K562 (cell line): ENCODE measurements at regions not wholly inside any gene's neighbourhood (a gene's known extent, or its start where the extent isn't known, plus 50 kb on each side); places are given as distances from the start of the nearest gene placed in this dataset.

Source experiments
- ATAC-seq: fragments of 200-7000 bp; cut with Tn5 transposase; 3 replicates; pipeline ENCODE4 v1.9.1; 2020; ENCODE audit warnings: moderate library complexity
- BruUV-seq: library from RNA; stranded (reverse); fragments of 400-500 nt; replicated peaks from 2 replicates; lab custom pipeline; 2021; lab: Mats Ljungman, UMichigan
- CTCF ChIA-PET: fragments of 300-600 bp; formaldehyde crosslinking; extraction: SDS; loops from one replicate; lab custom pipeline; 2021; ENCODE audit warnings: low intra/inter-chr PET ratio; lab: Yijun Ruan, JAX
- POLR2A ChIA-PET: fragments of 300-600, 350-650 bp; sonication (Branson Sonifier 250); formaldehyde crosslinking; extraction: SDS; loops from one replicate; lab custom pipeline; 2021; ENCODE audit warnings: antibody characterized with exemption, inconsistent platforms; lab: Yijun Ruan, JAX
- DNase-seq, 4 experiments: peaks; one replicate each; pipeline versions ENCODE4 v3.0.0 to v3.0.0-alpha.2; 2011 to 2018; ENCODE audit warnings: low spot score in 3 of 4, mixed read lengths in 3 of 4; ENCODE audit errors: extremely low read depth in 1 of 4
- FAIRE-seq: peaks from 2 replicates; lab custom pipeline; 2011; peaks lifted over from hg19 to GRCh38; lab: Jason Lieb, UNC
- H2AFZ ChIP-seq: 2 replicates; pipeline ENCODE4 v1.6.0; 2011; ENCODE audit warnings: low read depth, low read length, control low read depth, inconsistent platforms
- H3K27ac ChIP-seq: fragments of 200-600 bp; 3 replicates; pipeline ENCODE4 v1.8.0; 2011; ENCODE audit warnings: low read depth, mild to moderate bottlenecking, control low read depth, inconsistent platforms, low read length, moderate library complexity, mixed read lengths; ENCODE audit errors: extremely low read depth
- H3K27me3 ChIP-seq, 2 experiments: fragments of 300-600 bp in 1 of 2; 2 replicates in 1 of 2; 3 replicates in 1 of 2; pipeline versions ENCODE4 v1.6.0 to v1.8.0; 2011; ENCODE audit warnings: inconsistent platforms in 2 of 2, low read length in 2 of 2, mild to moderate bottlenecking in 1 of 2, mixed read lengths in 1 of 2, moderate library complexity in 1 of 2; ENCODE audit not compliant: control insufficient read depth in 2 of 2, insufficient read depth in 2 of 2
- H3K36me3 ChIP-seq: fragments of 300-600 bp; 3 replicates; pipeline ENCODE4 v1.8.0; 2011; ENCODE audit warnings: mild to moderate bottlenecking, low read length, inconsistent platforms; ENCODE audit not compliant: control insufficient read depth, insufficient read depth
- H3K4me1 ChIP-seq, 2 experiments: fragments of 200-600 bp in 1 of 2; replicated peaks in 1 of 2; 2 replicates in 1 of 2; 3 replicates in 1 of 2; pipeline versions ENCODE4 v1.5.1 to v1.8.0; 2011; ENCODE audit warnings: inconsistent platforms in 2 of 2, low read length in 2 of 2, mild to moderate bottlenecking in 1 of 2, mixed read lengths in 1 of 2, moderate library complexity in 1 of 2; ENCODE audit not compliant: control insufficient read depth in 2 of 2, insufficient read depth in 2 of 2
- H3K4me2 ChIP-seq: 2 replicates; pipeline ENCODE4 v1.6.1; 2011; ENCODE audit warnings: low read length, control low read depth, inconsistent platforms, mixed read lengths; ENCODE audit not compliant: insufficient read depth
- H3K4me3 ChIP-seq: fragments of 200-600 bp; sonication (generic), shearing (Covaris generic); 2 replicates; pipeline ENCODE4 v1.5.1; 2016; ENCODE audit warnings: control low read depth, inconsistent platforms
- H3K79me2 ChIP-seq: fragments of 200-600 bp; 3 replicates; pipeline ENCODE4 v1.8.0; 2011; ENCODE audit warnings: low read length, inconsistent platforms; ENCODE audit not compliant: control insufficient read depth, insufficient read depth
- H3K9ac ChIP-seq, 2 experiments: 2 replicates each; pipeline versions ENCODE4 v1.6.0 to v1.6.1; 2011; ENCODE audit warnings: low read depth in 2 of 2, low read length in 2 of 2, control low read depth in 1 of 2, inconsistent platforms in 1 of 2, mild to moderate bottlenecking in 1 of 2, mixed read lengths in 1 of 2; ENCODE audit not compliant: insufficient read depth in 1 of 2
- H3K9me1 ChIP-seq: one replicate; pipeline ENCODE4 v1.6.0; 2011; ENCODE audit warnings: inconsistent platforms, mild to moderate bottlenecking, low read length, moderate library complexity; ENCODE audit not compliant: control insufficient read depth, insufficient read depth
- H3K9me3 ChIP-seq: replicated peaks from 2 replicates; pipeline ENCODE4 v1.5.1; 2011; ENCODE audit warnings: low read depth, low read length, inconsistent platforms; ENCODE audit not compliant: control insufficient read depth, insufficient read depth
- H4K20me1 ChIP-seq: replicated peaks from 2 replicates; pipeline ENCODE4 v1.6.1; 2011; ENCODE audit warnings: low read length, inconsistent platforms, mixed read lengths; ENCODE audit not compliant: control insufficient read depth, insufficient read depth
- BMI1 ChIP-seq: fragments of 150-350 bp; IDR thresholded peaks from 2 replicates; pipeline ENCODE4 v1.6.1; 2014; ENCODE audit warnings: low read length
- CBFB ChIP-seq: sonication (generic); formaldehyde crosslinking; IDR thresholded peaks from 2 replicates; pipeline ENCODE4 v1.4.0; 2020; ENCODE audit warnings: mild to moderate bottlenecking, missing genetic modification reagents
- EGR1 ChIP-seq: fragments of 450-650 bp; conservative IDR thresholded peaks from 2 replicates; pipeline ENCODE4 v1.6.1; 2017; ENCODE audit warnings: mild to moderate bottlenecking
- EP300 ChIP-seq: IDR thresholded peaks from 2 replicates; pipeline ENCODE4 v1.6.1; 2012; ENCODE audit warnings: low read length, improper control_type of control experiment
- ESRRB ChIP-seq: fragments of 250-450 bp; sonication (Bioruptor Pico); IDR thresholded peaks from 2 replicates; pipeline ENCODE4 v1.5.0; 2020; ENCODE audit warnings: mild to moderate bottlenecking, moderate library complexity, borderline replicate concordance
- HNRNPL ChIP-seq: fragments of 200-400 bp; formaldehyde crosslinking; IDR thresholded peaks from 2 replicates; pipeline ENCODE4 v1.6.1; 2017; ENCODE audit warnings: low read depth, mild to moderate bottlenecking, low read length
- HSF4 ChIP-seq: fragments of 250-450 bp; sonication (Bioruptor Pico); IDR thresholded peaks from 2 replicates; pipeline ENCODE4 v2.1.2; 2022; ENCODE audit warnings: mild to moderate bottlenecking, moderate library complexity, borderline replicate concordance
- MBD2 ChIP-seq: sonication (generic); IDR thresholded peaks from 2 replicates; pipeline ENCODE4 v1.6.1; 2016; ENCODE audit warnings: low read depth, borderline replicate concordance
- MNT ChIP-seq, 2 experiments: fragments of 450-650 bp; conservative IDR thresholded peaks; 2 replicates each; pipeline ENCODE4 v1.6.1; 2017; ENCODE audit warnings: mild to moderate bottlenecking in 2 of 2, moderate library complexity in 2 of 2
- NFE2L1 ChIP-seq: fragments of 450-650 bp; IDR thresholded peaks from 2 replicates; pipeline ENCODE4 v1.6.1; 2016; ENCODE audit warnings: missing genetic modification characterization, low read depth, mild to moderate bottlenecking, missing compliant biosample characterization, moderate library complexity, borderline replicate concordance
- NFIX ChIP-seq: fragments of 250-450 bp; sonication (Bioruptor Pico); IDR thresholded peaks from 2 replicates; pipeline ENCODE4 v1.4.0; 2020; ENCODE audit warnings: low read depth, mild to moderate bottlenecking, moderate library complexity
- POLR3A ChIP-seq: IDR thresholded peaks from 2 replicates; pipeline ENCODE4 v1.6.1; 2011; ENCODE audit warnings: borderline replicate concordance, mild to moderate bottlenecking, moderate library complexity; ENCODE audit not compliant: insufficient read length, insufficient read depth; ENCODE audit errors: extremely low read depth
- SAFB ChIP-seq: fragments of 200-400 bp; formaldehyde crosslinking; IDR thresholded peaks from 2 replicates; pipeline ENCODE4 v1.6.1; 2017; ENCODE audit warnings: low read depth, low read length, borderline replicate concordance
- SMARCB1 ChIP-seq: IDR thresholded peaks from 2 replicates; pipeline ENCODE4 v1.6.1; 2011; ENCODE audit warnings: improper control_type of control experiment, low read depth; ENCODE audit not compliant: insufficient read length
- SOX6 ChIP-seq: fragments of 450-650 bp; IDR thresholded peaks from 2 replicates; pipeline ENCODE4 v1.6.1; 2014; ENCODE audit warnings: mild to moderate bottlenecking
- TCF3 ChIP-seq: sonication (generic); formaldehyde crosslinking; IDR thresholded peaks from 2 replicates; pipeline ENCODE4 v1.4.0; 2020; ENCODE audit warnings: mild to moderate bottlenecking, missing genetic modification reagents
- ZHX1 ChIP-seq: fragments of 150-350 bp; conservative IDR thresholded peaks from 2 replicates; pipeline ENCODE4 v1.6.1; 2014; ENCODE audit warnings: low read length
- ZNF444 ChIP-seq: fragments of 250-450 bp; sonication (Bioruptor Pico); IDR thresholded peaks from 2 replicates; pipeline ENCODE4 v1.4.0; 2020; ENCODE audit warnings: mild to moderate bottlenecking, moderate library complexity
- WGBS: fragments of 100-300 bp; shearing (Covaris generic); methylation state at CpG from one replicate; pipeline ENCODE4 v1.1.6; 2016; ENCODE audit warnings: low coverage, mixed read lengths; ENCODE audit not compliant: insufficient coverage; ENCODE audit errors: missing lambda C conversion rate; 5-methylcytosine and 5-hydroxymethylcytosine counted together
- in situ Hi-C: fragments of 300-500 bp; cut with MboI; formaldehyde crosslinking; loops from 4 replicates; pipeline ENCODE4 v1.15.0; 2018; ENCODE audit warnings: inconsistent platforms, mixed read lengths
- intact Hi-C: fragments of 100-400 bp; cut with micrococcal nuclease; formaldehyde crosslinking; loops from 2 replicates; pipeline ENCODE4 v1.14.2; 2022

DNA sequence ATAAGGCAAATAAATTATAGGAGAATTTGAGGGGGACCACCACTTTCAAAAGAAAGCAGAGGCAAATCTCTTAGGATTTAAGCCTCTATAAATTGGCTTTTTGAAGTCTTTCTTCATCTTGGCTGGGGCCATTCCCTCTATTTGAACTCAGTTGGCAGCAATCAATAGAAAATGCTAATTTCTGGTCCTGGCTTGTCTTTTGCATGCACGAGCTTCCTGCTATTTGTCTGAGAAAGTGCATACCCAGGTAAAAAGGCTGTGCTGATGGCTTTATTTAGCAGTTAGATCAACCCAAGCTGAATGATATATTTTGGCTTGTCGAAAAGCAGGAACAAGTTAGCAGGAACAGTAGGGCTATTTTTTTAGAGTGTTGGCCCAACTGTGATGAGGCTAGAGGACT is 64.1 kb upstream of the GRAMD1B start (continued):
- TF ChIP-seq ESRRB (CRISPR knock-in tag): no peak
- TF ChIP-seq, all 486 proteins: peak for 0

GRCh38 chr11:123364080-123364479 is 66.0 kb upstream of the GRAMD1B start:
- Histone ChIP-seq H3K27ac (no peak overlapping the region), H3K9ac (no peak overlapping the region), H3K27me3 (peaks cover 0 to 9% of the 10 kb centered on the region in 2 experiments; a peak in 2 of 5 replicates), H3K4me1 (no peaks in the 10 kb centered on the region), H2AFZ (no peak overlapping the region), H3K36me3 (no peaks in the 10 kb centered on the region), H3K79me2 (no peaks in the 10 kb centered on the region), H4K20me1 (0 out of 2 replicates have a peak, but pooled peaks cover 3% of the 10 kb centered on the region), H3K4me3 (no peak overlapping the region), H3K9me3 (no peaks in the 10 kb centered on the region), H3K9me1 (no peaks in the 10 kb centered on the region), H3K4me2 (no peak overlapping the region)
- FAIRE-seq (no peak), ATAC-seq (no peak), DNase-seq (no peak)
- CTCF ChIA-PET: no interaction called here
- no TSS peak for BruUV-seq
- in situ Hi-C loops (no loop called here), intact Hi-C loops (no loop called here)
- WGBS: under 1% methylated on average over 9 of the region's 9 CpGs
- POLR2A ChIA-PET: no interaction called here
- no peak for TF ChIP-seq CBFB (CRISPR knock-in tag)
- no peak for TF ChIP-seq EGR1
- TF ChIP-seq SOX6: no peak
- TF ChIP-seq ZNF444 (CRISPR knock-in tag): no peak
- no peak for TF ChIP-seq POLR3A
- TF ChIP-seq EP300: no peak
- no peak for TF ChIP-seq BMI1
- no peak for TF ChIP-seq NFIX (CRISPR knock-in tag)
- TF ChIP-seq SMARCB1: no peak
- TF ChIP-seq HNRNPL: no peak
- no peak for TF ChIP-seq NFE2L1 (tag)
- no peak for TF ChIP-seq MNT (conservative IDR thresholded peaks at IDR 0.05)
- TF ChIP-seq HSF4: no peak
- TF ChIP-seq ZHX1: no peak
- TF ChIP-seq MBD2: no peak
- no peak for TF ChIP-seq TCF3 (CRISPR knock-in tag)
- TF ChIP-seq SAFB: no peak
